ENCODE measurements at regions not wholly inside any gene's neighbourhood (a gene's known extent, or its start where the extent isn't known, plus 50 kb on each side); places are given as distances from the start of the nearest gene placed in this dataset.

DNA sequence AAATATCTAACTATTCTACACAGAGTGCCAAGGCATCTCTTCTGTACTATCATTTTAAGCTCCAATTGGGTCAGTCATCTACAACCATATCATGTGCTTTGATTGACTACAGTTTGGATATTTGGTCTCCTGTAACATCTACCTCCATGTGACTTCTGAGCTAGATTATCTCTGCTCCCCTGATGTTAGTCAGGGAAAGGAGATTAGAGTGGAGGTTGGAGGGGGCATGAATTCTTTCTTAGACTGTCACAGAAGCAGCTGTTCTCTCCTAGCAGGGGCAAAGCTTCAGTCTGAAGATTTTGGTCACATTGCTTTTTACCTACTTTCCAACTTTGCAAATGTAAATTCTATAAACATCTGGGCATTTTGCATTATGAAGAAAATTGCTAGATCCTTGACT is 62.6 kb upstream of the C4orf54 start:
- TF ChIP-seq POLR2A (IDR thresholded peaks at IDR 0.05), result no peak
- TF ChIP-seq, protein P1, sequence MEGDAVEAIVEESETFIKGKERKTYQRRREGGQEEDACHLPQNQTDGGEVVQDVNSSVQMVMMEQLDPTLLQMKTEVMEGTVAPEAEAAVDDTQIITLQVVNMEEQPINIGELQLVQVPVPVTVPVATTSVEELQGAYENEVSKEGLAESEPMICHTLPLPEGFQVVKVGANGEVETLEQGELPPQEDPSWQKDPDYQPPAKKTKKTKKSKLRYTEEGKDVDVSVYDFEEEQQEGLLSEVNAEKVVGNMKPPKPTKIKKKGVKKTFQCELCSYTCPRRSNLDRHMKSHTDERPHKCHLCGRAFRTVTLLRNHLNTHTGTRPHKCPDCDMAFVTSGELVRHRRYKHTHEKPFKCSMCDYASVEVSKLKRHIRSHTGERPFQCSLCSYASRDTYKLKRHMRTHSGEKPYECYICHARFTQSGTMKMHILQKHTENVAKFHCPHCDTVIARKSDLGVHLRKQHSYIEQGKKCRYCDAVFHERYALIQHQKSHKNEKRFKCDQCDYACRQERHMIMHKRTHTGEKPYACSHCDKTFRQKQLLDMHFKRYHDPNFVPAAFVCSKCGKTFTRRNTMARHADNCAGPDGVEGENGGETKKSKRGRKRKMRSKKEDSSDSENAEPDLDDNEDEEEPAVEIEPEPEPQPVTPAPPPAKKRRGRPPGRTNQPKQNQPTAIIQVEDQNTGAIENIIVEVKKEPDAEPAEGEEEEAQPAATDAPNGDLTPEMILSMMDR (IDR thresholded peaks at IDR 0.05), result no peak

Measured in breast epithelium (tissue), 3 donors.